ENCODE measurements at regions not wholly inside any gene's neighbourhood (a gene's known extent, or its start where the extent isn't known, plus 50 kb on each side); places are given as distances from the start of the nearest gene placed in this dataset.
A peak's percentile ranks its signal among the peaks of the same experiment; 100 is the strongest.

GRCh38 chr6:105988812-105989577, 97.1 kb upstream of the PRDM1 start:
- ChIA-PET POLR2A (no interaction called here), CTCF (interaction anchor here (1.9 to 2.0 kb wide), 2 partner anchors 234 to 557 kb away, joined by 3 to 8 read pairs; no protein-coding TSS in a partner anchor)
- DNase-seq: no peak
- Mint-ChIP-seq H3K4me3 (no peak overlapping the region), H3K36me3 (ENCODE audit: low read depth) (peaks cover 2% of the 10 kb centered on the region), H3K4me1 (ENCODE audit: low read depth) (peaks cover 68% of the 10 kb centered on the region), H3K27ac (no peak overlapping the region), H3K27me3 (ENCODE audit: low read depth) (peaks cover 64% of the 10 kb centered on the region), H3K9me3 (ENCODE audit: insufficient read depth) (no peaks in the 10 kb centered on the region)
- ATAC-seq: no peak

DNA sequence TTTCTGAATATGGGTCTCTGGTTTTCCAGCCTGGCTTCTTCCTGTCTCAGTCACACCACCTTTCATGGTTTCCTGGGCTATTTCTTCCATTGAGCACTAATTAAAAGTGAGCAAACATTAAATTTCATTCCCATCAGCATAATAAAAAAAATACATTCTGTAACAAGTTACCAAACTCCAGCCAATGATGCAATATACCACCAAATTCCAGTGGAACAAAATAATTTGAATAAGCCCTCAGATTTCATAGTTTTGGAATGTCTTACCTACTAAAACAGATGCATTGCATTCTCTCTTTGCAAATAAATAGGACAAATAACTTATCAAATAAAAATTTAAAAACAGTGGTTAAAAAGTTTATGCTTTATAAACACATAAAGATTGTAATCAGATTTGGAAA, 97.8 kb upstream of the PRDM1 start:
- Mint-ChIP-seq H3K9me3 (ENCODE audit: insufficient read depth) (no peaks in the 10 kb centered on the region), H3K4me1 (ENCODE audit: low read depth) (peaks cover 66% of the 10 kb centered on the region), H3K4me3 (no peak overlapping the region), H3K27me3 (ENCODE audit: low read depth) (peaks cover 59% of the 10 kb centered on the region), H3K36me3 (ENCODE audit: low read depth) (peaks cover 2% of the 10 kb centered on the region), H3K27ac (no peak overlapping the region)
- POLR2A ChIA-PET: no interaction called here
- no peak for DNase-seq
- CTCF ChIA-PET: no interaction called here
- ATAC-seq: no peak

- ChIA-PET CTCF (interaction anchor here (1.1 kb wide), 1 partner anchor 98 kb away, joined by 3 read pairs; the partner anchor contains the start of gene PRDM1), POLR2A (no interaction called here)
- no peak for DNase-seq
- no peak for ATAC-seq
- H3K4me1 Mint-ChIP-seq (ENCODE audit: low read depth): peaks cover 66% of the 10 kb centered on the region
- no peaks in the 10 kb centered on the region for H3K9me3 Mint-ChIP-seq (ENCODE audit: insufficient read depth)
- no peak overlapping the region for H3K27ac Mint-ChIP-seq
- peaks cover 2% of the 10 kb centered on the region for H3K36me3 Mint-ChIP-seq (ENCODE audit: low read depth)
- H3K27me3 Mint-ChIP-seq (ENCODE audit: low read depth): peaks cover 58% of the 10 kb centered on the region
- no peak overlapping the region for H3K4me3 Mint-ChIP-seq
Measured at GRCh38 chr6:105987516-105987915, 98.6 kb upstream of the PRDM1 start.

DNA sequence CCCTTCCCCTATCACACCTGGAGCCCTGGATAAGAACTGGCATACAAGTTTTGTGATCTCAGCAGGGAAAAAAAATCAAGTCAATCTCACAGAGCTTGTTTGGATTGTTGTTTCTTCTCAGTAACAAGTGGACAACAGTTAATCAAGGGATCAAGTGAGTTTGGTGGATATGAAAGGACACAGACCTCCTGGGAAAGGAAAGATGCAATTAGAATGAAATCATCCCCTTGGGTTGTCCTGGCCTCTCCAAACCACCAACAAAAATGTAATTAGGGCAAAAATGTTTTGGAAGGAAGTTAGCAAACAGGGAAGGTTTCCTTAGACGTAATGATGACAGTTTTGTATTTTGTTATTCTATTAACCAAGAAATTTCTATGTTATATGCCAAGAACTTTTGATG, 99.1 kb upstream of the PRDM1 start:
- ATAC-seq (no peak), DNase-seq (no peak)
- Mint-ChIP-seq H3K36me3 (ENCODE audit: low read depth) (peaks cover 2% of the 10 kb centered on the region), H3K4me3 (no peak overlapping the region), H3K27me3 (ENCODE audit: low read depth) (peaks cover 60% of the 10 kb centered on the region), H3K27ac (no peak overlapping the region), H3K4me1 (ENCODE audit: low read depth) (peaks cover 70% of the 10 kb centered on the region), H3K9me3 (ENCODE audit: insufficient read depth) (no peaks in the 10 kb centered on the region)
- ChIA-PET POLR2A (no interaction called here), CTCF (interaction anchor here (1.1 kb wide), 1 partner anchor 99 kb away, joined by 3 read pairs; the partner anchor contains the start of gene PRDM1)

GRCh38 chr6:105985816-105986632, 100.1 kb upstream of the PRDM1 start:
- H3K27ac Mint-ChIP-seq: no peak overlapping the region
- ChIA-PET CTCF (no interaction called here), POLR2A (no interaction called here)
- H3K4me1 Mint-ChIP-seq (ENCODE audit: low read depth): peaks cover 69% of the 10 kb centered on the region
- peak overlapping the region; percentile 34 for H3K4me3 Mint-ChIP-seq
- peaks cover 4% of the 10 kb centered on the region for H3K36me3 Mint-ChIP-seq (ENCODE audit: low read depth)
- DNase-seq (no peak), ATAC-seq (peak; percentile 25)
- H3K9me3 Mint-ChIP-seq (ENCODE audit: insufficient read depth): no peaks in the 10 kb centered on the region
- H3K27me3 Mint-ChIP-seq (ENCODE audit: low read depth): peaks cover 55% of the 10 kb centered on the region

DNA sequence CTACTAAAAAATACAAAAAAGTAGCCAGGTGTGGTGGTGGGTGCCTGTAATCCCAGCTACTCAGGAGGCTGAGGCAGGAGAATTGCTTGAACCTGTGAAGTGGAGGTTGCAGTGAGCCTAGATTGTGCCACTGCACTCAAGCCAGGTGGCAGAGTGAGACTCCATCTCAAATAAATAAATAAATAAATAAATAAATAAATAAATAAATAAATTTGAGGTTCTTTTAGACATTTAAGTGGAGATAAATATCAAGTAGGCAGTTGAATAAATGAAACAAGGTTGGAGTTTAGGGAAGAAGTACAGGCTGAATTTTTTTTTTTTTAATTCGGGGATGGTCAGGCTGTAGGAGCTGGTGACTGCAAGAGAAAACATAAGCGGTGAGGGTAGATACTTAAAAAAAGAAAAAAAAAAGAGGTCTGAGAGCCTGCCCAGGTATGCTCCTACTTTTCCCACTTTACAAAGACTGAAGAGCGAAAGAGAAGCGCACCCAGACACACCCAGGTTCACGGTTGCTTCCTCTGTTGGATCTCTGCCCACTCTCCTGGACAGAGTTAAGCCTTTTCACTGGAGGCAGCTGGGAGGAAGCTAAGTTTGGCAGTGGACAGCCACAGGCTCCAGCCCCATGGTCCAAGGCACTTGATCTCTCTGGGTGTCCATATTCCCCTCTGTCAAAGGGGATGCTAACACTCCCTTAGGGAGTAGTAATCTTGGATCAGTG, 100.9 kb upstream of the PRDM1 start:
- Mint-ChIP-seq H3K4me3 (no peak overlapping the region), H3K27me3 (ENCODE audit: low read depth) (peaks cover 55% of the 10 kb centered on the region), H3K4me1 (ENCODE audit: low read depth) (peaks cover 73% of the 10 kb centered on the region), H3K9me3 (ENCODE audit: insufficient read depth) (peaks cover 3% of the 10 kb centered on the region), H3K36me3 (ENCODE audit: low read depth) (peaks cover 7% of the 10 kb centered on the region), H3K27ac (no peak overlapping the region)
- CTCF ChIA-PET: no interaction called here
- ATAC-seq (no peak), DNase-seq (no peak)
- POLR2A ChIA-PET: no interaction called here

- ATAC-seq: no peak
- Mint-ChIP-seq H3K4me3 (no peak overlapping the region), H3K9me3 (ENCODE audit: insufficient read depth) (peaks cover 3% of the 10 kb centered on the region), H3K4me1 (ENCODE audit: low read depth) (peaks cover 79% of the 10 kb centered on the region), H3K36me3 (ENCODE audit: low read depth) (peaks cover 13% of the 10 kb centered on the region), H3K27ac (peak overlapping the region; percentile 60), H3K27me3 (ENCODE audit: low read depth) (peaks cover 41% of the 10 kb centered on the region)
- ChIA-PET POLR2A (interaction anchor here (0.9 to 4.8 kb wide), 4 partner anchors 8 to 239 kb away, joined by 3 to 27 read pairs (median 4); no protein-coding TSS in a partner anchor), CTCF (interaction anchor here (0.7 to 4.3 kb wide), 5 partner anchors 9 to 240 kb away, joined by 3 to 28 read pairs (median 3); no protein-coding TSS in a partner anchor)
- no peak for DNase-seq
Measured at GRCh38 chr6:105983763-105984162, 102.4 kb upstream of the PRDM1 start.

- POLR2A ChIA-PET: interaction anchor here (0.7 to 4.8 kb wide), 5 partner anchors 9 to 244 kb away, joined by 3 to 27 read pairs (median 3); no protein-coding TSS in a partner anchor
- H3K4me3 Mint-ChIP-seq: no peak overlapping the region
- DNase-seq: no peak
- H3K36me3 Mint-ChIP-seq (ENCODE audit: low read depth): peaks cover 13% of the 10 kb centered on the region
- peaks cover 35% of the 10 kb centered on the region for H3K27me3 Mint-ChIP-seq (ENCODE audit: low read depth)
- H3K9me3 Mint-ChIP-seq (ENCODE audit: insufficient read depth): peaks cover 3% of the 10 kb centered on the region
- peaks cover 80% of the 10 kb centered on the region for H3K4me1 Mint-ChIP-seq (ENCODE audit: low read depth)
- peak overlapping the region; percentile 60 for H3K27ac Mint-ChIP-seq
- peak; percentile 5 for ATAC-seq
- CTCF ChIA-PET: interaction anchor here (0.7 to 4.3 kb wide), 5 partner anchors 10 to 240 kb away, joined by 3 to 28 read pairs (median 3); no protein-coding TSS in a partner anchor
Measured at GRCh38 chr6:105982761-105983540, 103.2 kb upstream of the PRDM1 start.

- peak overlapping the region; percentile 84 for H3K4me3 Mint-ChIP-seq
- peaks cover 71% of the 10 kb centered on the region for H3K4me1 Mint-ChIP-seq (ENCODE audit: low read depth)
- POLR2A ChIA-PET: interaction anchor here (0.7 to 4.8 kb wide), 3 partner anchors 10 to 245 kb away, joined by 3 to 27 read pairs (median 3); no protein-coding TSS in a partner anchor
- H3K27me3 Mint-ChIP-seq (ENCODE audit: low read depth): peaks cover 31% of the 10 kb centered on the region
- H3K27ac Mint-ChIP-seq: peak overlapping the region; percentile 17
- peaks cover 13% of the 10 kb centered on the region for H3K36me3 Mint-ChIP-seq (ENCODE audit: low read depth)
- ATAC-seq: no peak
- CTCF ChIA-PET: interaction anchor here (0.6 to 4.3 kb wide), 3 partner anchors 11 to 241 kb away, joined by 3 to 28 read pairs (median 12); no protein-coding TSS in a partner anchor
- H3K9me3 Mint-ChIP-seq (ENCODE audit: insufficient read depth): peaks cover 3% of the 10 kb centered on the region
- DNase-seq: no peak
Measured at GRCh38 chr6:105981888-105982358, 104.2 kb upstream of the PRDM1 start.

DNA sequence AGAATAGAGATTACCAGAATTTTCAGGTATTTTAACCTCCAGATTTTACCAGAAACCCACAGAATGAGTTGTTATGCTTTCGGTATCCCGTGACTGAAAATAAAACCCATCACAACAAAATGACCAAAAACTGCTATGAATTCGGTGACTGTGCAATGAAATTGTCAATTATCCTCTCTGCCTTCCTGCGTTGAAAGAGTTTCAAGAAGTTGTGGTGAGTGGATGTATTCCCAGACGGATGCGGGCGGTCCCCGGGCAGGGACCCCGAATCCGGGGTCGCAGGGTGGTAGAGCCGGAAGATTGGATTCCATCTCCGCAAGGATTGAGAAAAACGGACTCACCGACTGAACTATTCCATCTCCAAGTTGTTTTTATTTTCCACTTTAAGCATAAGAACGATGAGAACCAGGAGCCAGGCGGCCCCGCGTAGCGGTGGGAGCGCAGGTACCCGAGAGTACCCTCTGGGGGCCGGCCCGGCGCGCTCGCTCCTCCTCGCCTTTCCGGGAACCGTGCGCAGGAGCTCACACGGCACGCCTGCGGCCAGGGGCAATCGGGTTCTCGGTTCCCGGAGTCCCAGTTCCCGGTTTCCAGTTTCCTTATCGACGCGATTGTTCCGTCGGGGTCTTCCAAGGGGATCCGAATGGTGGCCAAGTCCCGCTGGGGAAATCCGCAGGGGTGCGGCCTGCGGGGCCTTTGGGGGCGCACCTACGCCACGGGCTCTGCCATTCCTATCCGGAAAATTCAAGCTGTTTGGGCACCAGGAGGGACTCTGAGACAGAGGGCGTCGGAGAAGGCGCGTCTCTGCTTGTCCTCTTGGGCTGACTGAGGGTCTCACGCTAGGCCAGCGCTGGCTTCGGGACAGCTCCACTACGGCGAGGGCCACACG, 104.9 kb upstream of the PRDM1 start:
- Mint-ChIP-seq H3K36me3 (ENCODE audit: low read depth) (peaks cover 13% of the 10 kb centered on the region), H3K4me1 (ENCODE audit: low read depth) (peaks cover 70% of the 10 kb centered on the region), H3K9me3 (ENCODE audit: insufficient read depth) (peaks cover 3% of the 10 kb centered on the region), H3K27me3 (ENCODE audit: low read depth) (peaks cover 24% of the 10 kb centered on the region), H3K27ac (peak overlapping the region; percentile 92), H3K4me3 (peak overlapping the region; percentile 84)
- ChIA-PET CTCF (interaction anchor here (3.4 to 4.3 kb wide), 2 partner anchors 12 to 242 kb away, joined by 12 to 28 read pairs; no protein-coding TSS in a partner anchor), POLR2A (interaction anchor here (4.8 kb wide), 1 partner anchor 11 kb away, joined by 27 read pairs; no protein-coding TSS in a partner anchor)
- peak; percentile 79 for ATAC-seq
- DNase-seq: peak; percentile 53

All from activated CD8-positive, alpha-beta T cell treated with anti-CD3 and anti-CD28 coated beads, Interleukin-2, amount 10 ng/mL, durations not matched to agents 7 days and 5 days (primary cell).